ENCODE measurements at regions not wholly inside any gene's neighbourhood (a gene's known extent, or its start where the extent isn't known, plus 50 kb on each side); places are given as distances from the start of the nearest gene placed in this dataset.
A peak's percentile ranks its signal among the peaks of the same experiment; 100 is the strongest.

- H3K4me2 ChIP-seq (ENCODE audit: insufficient read depth, low read length, poor library complexity, severe bottlenecking), result no peak overlapping the region
- 100% methylated on average over 2 of the region's 5 CpGs; no CpG with 5 or more reads in 1 of the 2 donors for WGBS, 2 donors (ENCODE audit: extremely low coverage in 2 of 2, insufficient read length in 2 of 2, insufficient replicate concordance in 1 of 2)
These were observed 323.4 kb upstream of the NBEA start for GRCh38 chr13:34618654-34619053.

GRCh38 chr13:34619326-34619725, 322.7 kb upstream of the NBEA start:
- H3K18ac ChIP-seq (ENCODE audit: low read length), result no peak overlapping the region
- H4K8ac ChIP-seq (ENCODE audit: low read depth, low read length), result no peak overlapping the region
- H3K23ac ChIP-seq (ENCODE audit: low read depth, low read length, poor library complexity), result no peak overlapping the region
- no CpG with 5 or more reads among the region's 5 CpGs for WGBS, 2 donors (ENCODE audit: extremely low coverage in 2 of 2, insufficient read length in 2 of 2, insufficient replicate concordance in 1 of 2)
- H2BK120ac ChIP-seq (ENCODE audit: low read depth, low read length), result no peak overlapping the region
- no peak overlapping the region for H2BK5ac ChIP-seq (ENCODE audit: low read length)
- H3K4me2 ChIP-seq (ENCODE audit: insufficient read depth, low read length, poor library complexity, severe bottlenecking), result no peak overlapping the region
- H3K9me3 ChIP-seq (replicated peaks in 1 of 2; ENCODE audit: control insufficient read depth in 2 of 2, insufficient read depth in 1 of 2, low read depth in 1 of 2, low read length in 2 of 2), result no peaks in the 10 kb centered on the region
- no peak overlapping the region for H2AK5ac ChIP-seq (ENCODE audit: low read depth, low read length)
- H3K14ac ChIP-seq (ENCODE audit: low read length), result no peak overlapping the region
- H3K4ac ChIP-seq (ENCODE audit: low read length), result no peak overlapping the region
- H4K91ac ChIP-seq (ENCODE audit: low read depth, low read length, poor library complexity), result no peak overlapping the region
- H3K4me3 ChIP-seq (ENCODE audit: low read length in 2 of 2), result no peak overlapping the region
- H2AFZ ChIP-seq (ENCODE audit: low read length), result no peak overlapping the region
- H3K36me3 ChIP-seq (replicated peaks in 1 of 2; ENCODE audit: control insufficient read depth in 2 of 2, insufficient read depth in 2 of 2, low read length in 2 of 2), result no peaks in the 10 kb centered on the region
- DNase-seq (ENCODE audit: low spot score), result no peak
- H3K9ac ChIP-seq (ENCODE audit: low read depth, low read length, poor library complexity), result no peak overlapping the region
- no peak overlapping the region for H2BK12ac ChIP-seq (ENCODE audit: low read length)
- no peak overlapping the region for H2BK15ac ChIP-seq (ENCODE audit: low read length)
- peaks cover 0 to 2% of the 10 kb centered on the region in 2 donors for H3K4me1 ChIP-seq (ENCODE audit: control insufficient read depth in 2 of 2, insufficient read depth in 1 of 2, low read depth in 1 of 2, low read length in 2 of 2)
- H3K27ac ChIP-seq (replicated peaks; ENCODE audit: low read length), result no peak overlapping the region
- H3K79me1 ChIP-seq (ENCODE audit: low read depth, low read length), result no peaks in the 10 kb centered on the region
- no peaks in the 10 kb centered on the region for H3K27me3 ChIP-seq (ENCODE audit: control insufficient read depth in 3 of 3, insufficient read depth in 3 of 3, low read depth in 1 of 3, low read length in 3 of 3)

More at GRCh38 chr13:34618654-34619053, 323.4 kb upstream of the NBEA start:
- Histone ChIP-seq H3K79me1 (ENCODE audit: low read depth, low read length) (no peaks in the 10 kb centered on the region), H3K18ac (ENCODE audit: low read length) (peak overlapping the region; percentile 40), H3K4me3 (ENCODE audit: low read length in 2 of 2) (peak overlapping the region in 1 of 2 donors; percentile 57), H2BK5ac (ENCODE audit: low read length) (no peak overlapping the region), H2AFZ (ENCODE audit: low read length) (no peak overlapping the region), H3K4me1 (ENCODE audit: control insufficient read depth in 2 of 2, insufficient read depth in 1 of 2, low read depth in 1 of 2, low read length in 2 of 2) (peaks cover 0 to 2% of the 10 kb centered on the region in 2 donors), H3K14ac (ENCODE audit: low read length) (no peak overlapping the region), H3K27ac (replicated peaks; ENCODE audit: low read length) (no peak overlapping the region), H2BK120ac (ENCODE audit: low read depth, low read length) (no peak overlapping the region), H3K4ac (ENCODE audit: low read length) (no peak overlapping the region), H4K8ac (ENCODE audit: low read depth, low read length) (no peak overlapping the region), H3K9me3 (replicated peaks in 1 of 2; ENCODE audit: control insufficient read depth in 2 of 2, insufficient read depth in 1 of 2, low read depth in 1 of 2, low read length in 2 of 2) (no peaks in the 10 kb centered on the region), H2AK5ac (ENCODE audit: low read depth, low read length) (no peak overlapping the region), H3K23ac (ENCODE audit: low read depth, low read length, poor library complexity) (no peak overlapping the region), H2BK15ac (ENCODE audit: low read length) (no peak overlapping the region), H3K36me3 (replicated peaks in 1 of 2; ENCODE audit: control insufficient read depth in 2 of 2, insufficient read depth in 2 of 2, low read length in 2 of 2) (no peaks in the 10 kb centered on the region), H3K9ac (ENCODE audit: low read depth, low read length, poor library complexity) (no peak overlapping the region), H3K27me3 (ENCODE audit: control insufficient read depth in 3 of 3, insufficient read depth in 3 of 3, low read depth in 1 of 3, low read length in 3 of 3) (no peaks in the 10 kb centered on the region), H4K91ac (ENCODE audit: low read depth, low read length, poor library complexity) (no peak overlapping the region), H2BK12ac (ENCODE audit: low read length) (no peak overlapping the region)
- no peak for DNase-seq (ENCODE audit: low spot score)

GRCh38 chr13:34620074-34620850, 321.8 kb upstream of the NBEA start:
- no peak for DNase-seq (ENCODE audit: low spot score)
- H3K18ac ChIP-seq (ENCODE audit: low read length), result no peak overlapping the region
- H2BK12ac ChIP-seq (ENCODE audit: low read length), result no peak overlapping the region
- H4K8ac ChIP-seq (ENCODE audit: low read depth, low read length), result no peak overlapping the region
- H3K4ac ChIP-seq (ENCODE audit: low read length), result no peak overlapping the region
- H3K4me1 ChIP-seq (ENCODE audit: control insufficient read depth in 2 of 2, insufficient read depth in 1 of 2, low read depth in 1 of 2, low read length in 2 of 2), result peaks cover 0 to 2% of the 10 kb centered on the region in 2 donors
- no peak overlapping the region for H3K14ac ChIP-seq (ENCODE audit: low read length)
- no peak overlapping the region for H4K91ac ChIP-seq (ENCODE audit: low read depth, low read length, poor library complexity)
- no CpG with 5 or more reads among the region's 7 CpGs for WGBS, 2 donors (ENCODE audit: extremely low coverage in 2 of 2, insufficient read length in 2 of 2, insufficient replicate concordance in 1 of 2)
- no peak overlapping the region for H2AK5ac ChIP-seq (ENCODE audit: low read depth, low read length)
- no peak overlapping the region for H3K4me3 ChIP-seq (ENCODE audit: low read length in 2 of 2)
- H3K27ac ChIP-seq (replicated peaks; ENCODE audit: low read length), result no peak overlapping the region
- no peak overlapping the region for H3K23ac ChIP-seq (ENCODE audit: low read depth, low read length, poor library complexity)
- no peak overlapping the region for H3K9ac ChIP-seq (ENCODE audit: low read depth, low read length, poor library complexity)
- H2BK15ac ChIP-seq (ENCODE audit: low read length), result no peak overlapping the region
- no peaks in the 10 kb centered on the region for H3K79me1 ChIP-seq (ENCODE audit: low read depth, low read length)
- H2AFZ ChIP-seq (ENCODE audit: low read length), result no peak overlapping the region
- no peak overlapping the region for H2BK5ac ChIP-seq (ENCODE audit: low read length)
- no peak overlapping the region for H2BK120ac ChIP-seq (ENCODE audit: low read depth, low read length)
- H3K4me2 ChIP-seq (ENCODE audit: insufficient read depth, low read length, poor library complexity, severe bottlenecking), result no peak overlapping the region
- no peaks in the 10 kb centered on the region for H3K27me3 ChIP-seq (ENCODE audit: control insufficient read depth in 3 of 3, insufficient read depth in 3 of 3, low read depth in 1 of 3, low read length in 3 of 3)
- H3K9me3 ChIP-seq (replicated peaks in 1 of 2; ENCODE audit: control insufficient read depth in 2 of 2, insufficient read depth in 1 of 2, low read depth in 1 of 2, low read length in 2 of 2), result no peaks in the 10 kb centered on the region
- H3K36me3 ChIP-seq (replicated peaks in 1 of 2; ENCODE audit: control insufficient read depth in 2 of 2, insufficient read depth in 2 of 2, low read length in 2 of 2), result no peaks in the 10 kb centered on the region

- no peak overlapping the region for H2BK120ac ChIP-seq (ENCODE audit: low read depth, low read length)
- no peak overlapping the region for H3K4me2 ChIP-seq (ENCODE audit: insufficient read depth, low read length, poor library complexity, severe bottlenecking)
- H3K27ac ChIP-seq (replicated peaks; ENCODE audit: low read length), result no peak overlapping the region
- no peak overlapping the region for H3K4ac ChIP-seq (ENCODE audit: low read length)
- no peak overlapping the region for H4K8ac ChIP-seq (ENCODE audit: low read depth, low read length)
- H2BK5ac ChIP-seq (ENCODE audit: low read length), result no peak overlapping the region
- H3K14ac ChIP-seq (ENCODE audit: low read length), result no peak overlapping the region
- WGBS, 2 donors (ENCODE audit: extremely low coverage in 2 of 2, insufficient read length in 2 of 2, insufficient replicate concordance in 1 of 2), result no CpG with 5 or more reads among the region's 1 CpG
- H3K4me3 ChIP-seq (ENCODE audit: low read length in 2 of 2), result no peak overlapping the region
- no peak for DNase-seq (ENCODE audit: low spot score)
- H3K9me3 ChIP-seq (replicated peaks in 1 of 2; ENCODE audit: control insufficient read depth in 2 of 2, insufficient read depth in 1 of 2, low read depth in 1 of 2, low read length in 2 of 2), result no peaks in the 10 kb centered on the region
- H2BK15ac ChIP-seq (ENCODE audit: low read length), result no peak overlapping the region
- H3K79me1 ChIP-seq (ENCODE audit: low read depth, low read length), result no peaks in the 10 kb centered on the region
- H2AK5ac ChIP-seq (ENCODE audit: low read depth, low read length), result no peak overlapping the region
- H3K9ac ChIP-seq (ENCODE audit: low read depth, low read length, poor library complexity), result no peak overlapping the region
- H3K4me1 ChIP-seq (ENCODE audit: control insufficient read depth in 2 of 2, insufficient read depth in 1 of 2, low read depth in 1 of 2, low read length in 2 of 2), result peaks cover 0 to 2% of the 10 kb centered on the region in 2 donors
- H2AFZ ChIP-seq (ENCODE audit: low read length), result no peak overlapping the region
- no peak overlapping the region for H2BK12ac ChIP-seq (ENCODE audit: low read length)
- no peak overlapping the region for H3K18ac ChIP-seq (ENCODE audit: low read length)
- no peaks in the 10 kb centered on the region for H3K36me3 ChIP-seq (replicated peaks in 1 of 2; ENCODE audit: control insufficient read depth in 2 of 2, insufficient read depth in 2 of 2, low read length in 2 of 2)
- H4K91ac ChIP-seq (ENCODE audit: low read depth, low read length, poor library complexity), result no peak overlapping the region
- H3K27me3 ChIP-seq (ENCODE audit: control insufficient read depth in 3 of 3, insufficient read depth in 3 of 3, low read depth in 1 of 3, low read length in 3 of 3), result no peaks in the 10 kb centered on the region
- H3K23ac ChIP-seq (ENCODE audit: low read depth, low read length, poor library complexity), result no peak overlapping the region
These were observed 321.2 kb upstream of the NBEA start for GRCh38 chr13:34620862-34621261.

All from neuronal stem cell (in vitro differentiated cells).